ENCODE measurements at regions not wholly inside any gene's neighbourhood (a gene's known extent, or its start where the extent isn't known, plus 50 kb on each side); places are given as distances from the start of the nearest gene placed in this dataset.

GRCh38 chr5:26569929-26570258 lies 468.5 kb downstream of the CDH9 start:
- TF ChIP-seq CTCF (IDR thresholded peaks at IDR 0.05 in 8 of 11, conservative IDR thresholded peaks at IDR 0.05 in 3 of 11) (no peak), POLR2A (IDR thresholded peaks at IDR 0.05) (no peak)

Measured in spleen (tissue), 7 donors.